Thymus (tissue), 11 donors: ENCODE measurements at regions not wholly inside any gene's neighbourhood (a gene's known extent, or its start where the extent isn't known, plus 50 kb on each side); places are given as distances from the start of the nearest gene placed in this dataset.

ENCODE experiments used
- DNase-seq, 9 donors: peaks; one replicate each; pipeline ENCODE4 v3.0.0-alpha.2; 2013; ENCODE audit warnings: low spot score in 9 of 9, low read depth in 6 of 9, missing footprints in 1 of 9
- H3K27ac ChIP-seq, 2 donors: one replicate each; pipeline ENCODE4 v1.5.1; 2013; ENCODE audit warnings: control low read depth in 1 of 2, low read depth in 1 of 2, low read length in 1 of 2, mild to moderate bottlenecking in 1 of 2, moderate library complexity in 1 of 2
- H3K27me3 ChIP-seq, 2 donors: one replicate each; pipeline ENCODE4 v1.5.1; 2013; ENCODE audit warnings: low read length in 1 of 2; ENCODE audit not compliant: control insufficient read depth in 2 of 2, insufficient read depth in 1 of 2
- H3K36me3 ChIP-seq, 2 donors: one replicate each; pipeline ENCODE4 v1.5.1; 2013; ENCODE audit warnings: low read length in 1 of 2, mild to moderate bottlenecking in 1 of 2, moderate library complexity in 1 of 2; ENCODE audit not compliant: control insufficient read depth in 2 of 2, insufficient read depth in 2 of 2
- H3K4me1 ChIP-seq, 2 donors: one replicate each; pipeline ENCODE4 v1.5.1; 2013; ENCODE audit warnings: low read length in 2 of 2; ENCODE audit not compliant: control insufficient read depth in 2 of 2, insufficient read depth in 2 of 2
- H3K4me3 ChIP-seq, 2 donors: one replicate each; pipeline ENCODE4 v1.5.1; 2013; ENCODE audit warnings: low read length in 2 of 2, control low read depth in 1 of 2, mild to moderate bottlenecking in 1 of 2
- H3K9me3 ChIP-seq, 2 donors: one replicate each; pipeline ENCODE4 v1.5.1; 2013; ENCODE audit warnings: low read length in 1 of 2, mild to moderate bottlenecking in 1 of 2; ENCODE audit not compliant: control insufficient read depth in 2 of 2, insufficient read depth in 1 of 2
- WGBS: extraction: QIAGEN DNeasy Blood & Tissue Kit; methylation state at CpG from one replicate; pipeline ENCODE4 v1.1.7; 2013; 5-methylcytosine and 5-hydroxymethylcytosine counted together
- donor health status: healthy.

DNA sequence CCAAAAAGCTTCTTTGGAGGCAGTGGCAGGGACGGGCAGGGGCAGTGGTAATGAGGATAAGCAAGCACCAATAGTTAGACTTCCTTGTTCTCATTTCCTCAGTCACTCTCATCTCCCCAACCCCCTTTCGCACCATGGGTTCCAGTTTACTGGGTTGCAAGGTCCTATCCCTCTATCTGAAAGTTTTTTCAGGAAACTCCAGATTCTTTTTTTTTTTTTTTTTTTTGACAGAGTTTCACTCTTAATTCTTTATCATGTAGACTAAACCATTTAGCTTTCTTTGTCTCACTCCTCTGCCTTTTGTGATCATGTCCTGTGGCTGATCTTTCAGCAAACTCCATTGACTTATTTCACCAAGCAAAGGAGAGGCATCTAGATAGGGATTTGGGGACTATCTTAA, 51.4 kb upstream of the GMDS start:
- Histone ChIP-seq H3K27me3 (no peaks in the 10 kb centered on the region), H3K4me3 (no peak overlapping the region), H3K27ac (no peak overlapping the region), H3K4me1 (no peaks in the 10 kb centered on the region), H3K9me3 (peaks cover 0 to 10% of the 10 kb centered on the region in 2 donors), H3K36me3 (no peaks in the 10 kb centered on the region)
- WGBS, result 98% methylated on average over 2 of the region's 2 CpGs
- DNase-seq, result no peak
